Motor neuron (in vitro differentiated cells): ENCODE measurements at regions not wholly inside any gene's neighbourhood (a gene's known extent, or its start where the extent isn't known, plus 50 kb on each side); places are given as distances from the start of the nearest gene placed in this dataset.
A peak's percentile ranks its signal among the peaks of the same experiment; 100 is the strongest.

ENCODE experiments used
- ATAC-seq, 8 experiments: fragments of 200-7000 bp; cut with Tn5 transposase; replicated peaks in 6 of 8; 2 replicates each; pipeline ENCODE4 v1.8.0; 2021; ENCODE audit warnings: mild to moderate bottlenecking in 8 of 8, moderate library complexity in 8 of 8
- H3K27ac ChIP-seq, 2 donors: fragments of 250-450 bp; sonication (Bioruptor Pico); 2 replicates each; pipeline ENCODE4 v1.9.0; 2021; ENCODE audit warnings: antibody characterized with exemption in 2 of 2, mild to moderate bottlenecking in 2 of 2, moderate library complexity in 1 of 2
- H3K4me1 ChIP-seq, 2 donors: fragments of 250-450 bp; sonication (Bioruptor Pico); replicated peaks in 1 of 2; 2 replicates each; pipeline ENCODE4 v1.6.1; 2021; ENCODE audit warnings: antibody characterized with exemption in 2 of 2, mild to moderate bottlenecking in 2 of 2, moderate library complexity in 1 of 2
- H3K4me3 ChIP-seq, 5 donors: fragments of 250-450 bp; sonication (Bioruptor Pico); 2 replicates each; pipeline ENCODE4 v1.9.0; 2021; ENCODE audit warnings: antibody characterized with exemption in 5 of 5, mild to moderate bottlenecking in 5 of 5, moderate library complexity in 4 of 5
- WGBS, 10 experiments: fragments of 450-650 bp; shearing (Covaris generic); methylation state at CpG; one replicate each; pipeline ENCODE4 v1.0.0; 2022; 5-methylcytosine and 5-hydroxymethylcytosine counted together
- in situ Hi-C, 9 experiments: fragments of 400-800 bp; cut with MboI; loops; one replicate each; pipeline ENCODE4 v1.15.0; 2021; ENCODE audit warnings: low sequenced_read_pairs in 9 of 9, low pct_unique_long_range_greater_than_20kb in 2 of 9; ENCODE audit not compliant: unreplicated experiment in 9 of 9

DNA sequence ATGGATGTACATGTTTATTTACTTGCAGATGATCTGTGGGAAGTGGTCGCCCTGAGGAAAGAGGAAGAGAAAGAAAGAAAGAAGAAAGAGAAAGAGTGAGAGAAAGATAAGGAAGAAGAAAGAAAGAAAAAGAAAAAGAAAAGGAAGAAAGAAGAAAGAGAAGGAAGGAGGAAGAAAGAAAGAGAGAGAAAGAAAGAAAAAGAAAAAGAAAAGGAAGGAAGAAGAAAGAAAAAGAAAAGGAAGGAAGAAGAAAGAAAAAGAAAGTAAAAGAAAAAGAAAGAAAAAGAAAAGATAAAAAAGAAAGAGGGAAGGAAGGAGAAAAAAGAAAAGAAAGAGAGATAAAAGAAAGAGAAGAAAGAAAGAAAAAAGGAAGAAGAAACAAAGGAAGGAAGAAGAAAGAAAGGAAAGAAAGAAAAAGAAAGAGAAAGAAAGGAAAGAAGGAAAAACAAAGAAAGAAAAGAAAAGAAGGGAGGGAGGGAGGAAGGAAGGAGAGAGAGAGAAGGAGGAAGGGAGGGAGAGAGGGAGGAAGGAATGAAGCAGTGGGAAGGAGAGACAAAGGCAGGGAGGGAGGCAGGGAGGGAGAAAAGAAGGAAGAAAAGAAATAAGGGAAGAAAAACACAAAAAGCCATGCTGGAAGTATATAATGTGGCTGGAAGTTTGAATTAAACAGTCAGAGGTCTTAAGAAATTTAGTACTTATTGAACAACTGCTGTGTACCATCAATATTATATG is 976.6 kb downstream of the FAM181B start:
- H3K27ac ChIP-seq, result no peak overlapping the region
- ATAC-seq, result no peak
- H3K4me1 ChIP-seq, result no peaks in the 10 kb centered on the region
- 11 to 95% (median 75%) methylated on average over 1 of the region's 1 CpG; no CpG with 5 or more reads in 1 of the 10 experiments for WGBS, 10 experiments
- in situ Hi-C loops, result no loop called here
- H3K4me3 ChIP-seq, result no peak overlapping the region

GRCh38 chr11:81749245-81749644 is 984.4 kb downstream of the FAM181B start:
- H3K4me1 ChIP-seq, result no peaks in the 10 kb centered on the region
- no peak for ATAC-seq
- in situ Hi-C loops, result no loop called here
- no peak overlapping the region for H3K27ac ChIP-seq
- 0 to 100% (median 79%) methylated on average over 1 to 2 of the region's 2 CpGs for WGBS, 10 experiments
- H3K4me3 ChIP-seq, result no peak overlapping the region

GRCh38 chr11:81744336-81745116 is 989.1 kb downstream of the FAM181B start:
- Histone ChIP-seq H3K27ac (no peak overlapping the region), H3K4me1 (no peaks in the 10 kb centered on the region), H3K4me3 (no peak overlapping the region)
- WGBS, 10 experiments, result 0 to 93% (median 70%) methylated on average over 1 to 6 of the region's 35 CpGs; no CpG with 5 or more reads in 4 of the 10 experiments
- in situ Hi-C loops, result no loop called here
- no peak for ATAC-seq

GRCh38 chr11:81725701-81726100 is 1008.0 kb downstream of the FAM181B start:
- H3K4me3 ChIP-seq, result no peak overlapping the region
- in situ Hi-C loops, result no loop called here
- 14 to 89% (median 63%) methylated on average over 1 to 3 of the region's 3 CpGs for WGBS, 10 experiments
- no peak overlapping the region for H3K27ac ChIP-seq
- H3K4me1 ChIP-seq, result no peaks in the 10 kb centered on the region
- no peak for ATAC-seq

- 20 to 82% (median 64%) methylated on average over 1 of the region's 1 CpG; no CpG with 5 or more reads in 4 of the 10 experiments for WGBS, 10 experiments
- ATAC-seq, result peak in 1 of 8 experiments; percentile 91
Observed at GRCh38 chr11:81717695-81718094, 1016.0 kb downstream of the FAM181B start.

GRCh38 chr11:81707881-81708280 is 1025.8 kb downstream of the FAM181B start:
- in situ Hi-C loops, result no loop called here
- no peak overlapping the region for H3K27ac ChIP-seq
- 0 to 20% (median 17%) methylated on average over 1 of the region's 1 CpG; no CpG with 5 or more reads in 7 of the 10 experiments for WGBS, 10 experiments
- no peak overlapping the region for H3K4me3 ChIP-seq
- ATAC-seq, result no peak
- no peaks in the 10 kb centered on the region for H3K4me1 ChIP-seq

More at GRCh38 chr11:81717695-81718094, 1016.0 kb downstream of the FAM181B start:
- Histone ChIP-seq H3K4me1 (no peaks in the 10 kb centered on the region), H3K27ac (no peak overlapping the region), H3K4me3 (no peak overlapping the region)
- in situ Hi-C loops, result no loop called here

- H3K4me3 ChIP-seq, result no peak overlapping the region
- H3K4me1 ChIP-seq, result no peaks in the 10 kb centered on the region
- no peak overlapping the region for H3K27ac ChIP-seq
- no peak for ATAC-seq
- in situ Hi-C loops, result no loop called here
- WGBS, 10 experiments, result 8 to 78% (median 67%) methylated on average over 1 to 3 of the region's 3 CpGs; no CpG with 5 or more reads in 1 of the 10 experiments
Observed at GRCh38 chr11:81705283-81705682, 1028.4 kb downstream of the FAM181B start.

DNA sequence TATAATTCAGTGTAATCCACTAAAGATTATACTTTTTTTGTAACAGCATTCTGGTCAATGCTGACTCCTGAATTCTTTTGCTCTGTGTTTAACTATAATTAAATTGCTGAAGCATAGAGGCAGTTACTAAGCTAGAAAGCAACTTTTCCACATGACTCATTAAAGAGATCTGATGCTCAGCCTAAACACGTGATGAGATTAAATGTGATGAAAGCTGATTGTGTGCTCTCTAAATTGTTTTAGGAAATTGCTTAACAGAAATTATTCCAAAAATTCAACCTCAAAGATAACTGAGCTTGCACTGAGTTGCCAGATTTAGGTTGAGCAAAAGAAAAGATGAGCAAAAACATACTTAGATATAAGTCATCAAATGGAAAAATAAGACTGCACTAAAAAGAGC is 1033.6 kb downstream of the FAM181B start:
- ATAC-seq, result no peak
- in situ Hi-C loops, result no loop called here
- 0 to 100% (median 64%) methylated on average over 1 of the region's 1 CpG; no CpG with 5 or more reads in 2 of the 10 experiments for WGBS, 10 experiments

GRCh38 chr11:81687057-81687456 is 1046.6 kb downstream of the FAM181B start:
- Histone ChIP-seq H3K27ac (no peak overlapping the region), H3K4me1 (no peaks in the 10 kb centered on the region), H3K4me3 (no peak overlapping the region)
- in situ Hi-C loops, result no loop called here
- no peak for ATAC-seq
- WGBS, 10 experiments, result 44 to 100% (median 92%) methylated on average over 1 to 2 of the region's 2 CpGs; no CpG with 5 or more reads in 2 of the 10 experiments

More for the DNA sequence above, 1033.6 kb downstream of the FAM181B start:
- H3K4me1 ChIP-seq, result no peaks in the 10 kb centered on the region
- H3K27ac ChIP-seq, result no peak overlapping the region
- no peak overlapping the region for H3K4me3 ChIP-seq

DNA sequence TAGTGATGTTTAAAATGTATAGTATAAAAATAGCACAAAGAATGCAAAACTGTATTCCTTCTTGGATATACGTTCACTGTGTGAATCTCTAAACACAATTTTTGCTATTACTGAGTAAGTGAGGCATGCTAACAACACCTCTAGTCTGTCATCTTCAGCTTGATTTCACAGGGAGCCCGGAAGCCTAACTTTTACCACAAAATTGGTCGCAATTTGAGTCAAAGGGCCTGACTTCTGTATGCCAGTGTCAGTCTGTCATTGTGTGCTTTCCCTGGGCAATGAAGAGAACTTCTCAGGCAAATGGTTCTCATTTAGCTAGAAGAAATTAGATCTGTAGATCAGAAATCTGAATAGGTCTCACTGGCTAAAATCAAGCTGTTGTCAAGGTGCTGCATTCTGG is 1059.5 kb downstream of the FAM181B start:
- Histone ChIP-seq H3K4me1 (peaks cover 0 to 8% of the 10 kb centered on the region in 2 donors), H3K27ac (no peak overlapping the region), H3K4me3 (no peak overlapping the region)
- ATAC-seq, result no peak
- 0 to 100% (median 80%) methylated on average over 1 to 3 of the region's 3 CpGs; no CpG with 5 or more reads in 3 of the 10 experiments for WGBS, 10 experiments
- in situ Hi-C loops, result loop anchor here in 1 of 9 experiments (25.0 kb wide), 1 partner anchor 563 kb away; no protein-coding TSS in a partner anchor

DNA sequence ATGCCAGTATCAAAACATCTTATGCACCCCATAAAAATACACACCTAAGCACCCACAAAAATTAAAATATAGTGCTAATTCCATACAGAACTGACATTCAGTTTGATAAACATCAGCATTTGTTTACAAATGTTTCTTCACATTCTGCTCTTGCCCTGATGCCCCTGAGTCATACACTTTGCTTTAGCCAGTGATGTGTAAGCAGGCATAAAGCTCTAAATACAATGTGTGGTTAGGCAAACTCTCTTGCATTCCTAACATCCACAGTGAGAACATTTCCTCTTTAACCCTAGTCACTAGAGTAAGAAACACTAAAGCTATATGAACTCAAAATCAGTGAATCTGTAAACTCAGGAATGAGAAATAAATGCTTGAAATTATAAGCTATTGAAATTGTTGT is 1060.7 kb downstream of the FAM181B start:
- Histone ChIP-seq H3K4me3 (no peak overlapping the region), H3K27ac (no peak overlapping the region), H3K4me1 (peaks cover 0 to 8% of the 10 kb centered on the region in 2 donors)
- in situ Hi-C loops, result loop anchor here in 1 of 9 experiments (25.0 kb wide), 1 partner anchor 564 kb away; no protein-coding TSS in a partner anchor
- peak in 2 of 8 experiments; percentile 43 to 54 for ATAC-seq

DNA sequence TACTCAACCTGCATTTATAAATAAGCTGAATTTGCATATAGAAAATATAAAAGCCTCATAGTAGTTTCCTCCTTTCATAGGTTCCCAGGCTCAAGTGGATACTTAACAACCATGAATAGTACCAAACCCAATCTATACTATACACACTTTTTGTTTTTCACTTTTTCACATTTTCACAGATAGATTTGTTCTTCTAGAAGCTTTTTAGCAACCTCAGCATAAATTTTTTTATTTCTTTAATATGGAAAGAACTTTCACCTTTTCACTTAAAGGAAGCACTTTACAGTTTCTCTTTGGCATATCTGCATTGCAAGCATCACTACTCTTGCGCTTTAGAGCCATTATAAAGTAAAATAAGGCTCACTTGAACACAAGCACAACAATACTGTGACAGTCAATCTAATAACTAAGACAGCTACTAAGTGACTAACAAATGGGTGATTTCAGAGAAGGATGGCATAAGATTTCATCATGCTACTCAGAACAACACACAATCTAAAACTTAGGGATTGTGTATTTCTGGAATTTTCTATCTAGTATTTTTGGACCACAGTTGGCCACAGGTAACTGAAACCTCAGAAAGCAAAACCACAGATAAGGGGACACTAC is 1063.6 kb downstream of the FAM181B start:
- peak in 3 of 8 experiments; percentile 25 to 52 (median 26) for ATAC-seq
- Histone ChIP-seq H3K4me1 (peaks cover 0 to 8% of the 10 kb centered on the region in 2 donors), H3K27ac (no peak overlapping the region), H3K4me3 (no peak overlapping the region)
- in situ Hi-C loops, result loop anchor here in 1 of 9 experiments (25.0 kb wide), 1 partner anchor 567 kb away; no protein-coding TSS in a partner anchor
- 0 to 100% (median 50%) methylated on average over 1 of the region's 1 CpG; no CpG with 5 or more reads in 3 of the 10 experiments for WGBS, 10 experiments

DNA sequence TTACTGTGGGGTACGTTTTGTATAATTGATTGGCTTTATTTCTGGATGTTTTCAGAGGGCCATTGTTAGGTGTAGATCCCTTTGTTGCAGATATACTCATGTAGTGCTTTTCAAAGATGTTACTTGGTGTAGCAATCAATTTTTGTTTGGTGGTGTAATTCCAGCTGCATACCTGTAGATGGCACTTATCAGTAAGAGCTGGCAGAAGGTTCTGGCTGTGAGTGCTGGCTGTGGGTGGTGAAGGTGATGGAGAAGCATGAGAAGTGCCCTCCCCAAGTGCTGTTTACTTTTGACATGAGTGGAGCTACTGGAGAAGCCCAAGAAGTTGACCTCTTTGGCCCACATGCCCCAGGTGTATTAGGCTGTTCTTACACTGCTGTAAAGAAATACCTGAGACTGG is 1074.9 kb downstream of the FAM181B start:
- in situ Hi-C loops, result loop anchor here in 1 of 9 experiments (25.0 kb wide), 1 partner anchor 579 kb away; no protein-coding TSS in a partner anchor
- WGBS, 10 experiments, result 0 to 80% (median 27%) methylated on average over 1 of the region's 1 CpG; no CpG with 5 or more reads in 3 of the 10 experiments
- Histone ChIP-seq H3K4me1 (no peaks in the 10 kb centered on the region), H3K27ac (no peak overlapping the region), H3K4me3 (no peak overlapping the region)
- ATAC-seq, result peak in 2 of 8 experiments; percentile 37 to 54
